A673 (cell line): ENCODE measurements at regions not wholly inside any gene's neighbourhood (a gene's known extent, or its start where the extent isn't known, plus 50 kb on each side); places are given as distances from the start of the nearest gene placed in this dataset.

Experiments
- EZH2 ChIP-seq: fragments of 200-600 bp; sonication (generic); IDR thresholded peaks from 2 replicates; pipeline ENCODE4 v1.6.1; 2017; ENCODE audit warnings: borderline replicate concordance, low read depth, mild to moderate bottlenecking, mixed read lengths, antibody characterized with exemption, low read length; ENCODE audit not compliant: poor library complexity, severe bottlenecking
- TF ChIP-seq, protein P1 (sequence below): fragments of 300-800, 200-600 bp; sonication (generic); conservative IDR thresholded peaks from 2 replicates; pipeline ENCODE4 v1.5.1; 2017; ENCODE audit warnings: low read depth, mild to moderate bottlenecking, antibody characterized with exemption, low read length, moderate library complexity, mixed read lengths

DNA sequence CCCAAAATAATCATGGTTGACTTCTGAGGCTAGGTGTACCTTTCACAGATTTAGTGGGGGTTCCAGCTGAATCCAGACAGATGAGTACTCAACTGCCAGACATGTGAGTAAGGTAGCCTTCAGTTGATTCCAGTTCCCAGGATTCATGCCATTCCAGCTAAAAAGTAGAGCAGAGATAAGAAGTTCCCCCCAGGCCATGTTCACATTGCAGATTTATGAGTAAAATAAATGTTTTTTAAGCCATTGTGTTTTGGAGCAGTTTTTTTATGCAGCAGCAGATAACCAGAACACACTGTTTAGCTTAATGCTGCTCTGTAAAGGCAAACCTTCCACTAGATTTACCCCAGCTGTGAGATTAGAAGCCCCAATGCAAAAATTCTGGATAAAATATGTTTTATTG, 245.0 kb downstream of the RFPL4B start:
- TF ChIP-seq, protein P1, sequence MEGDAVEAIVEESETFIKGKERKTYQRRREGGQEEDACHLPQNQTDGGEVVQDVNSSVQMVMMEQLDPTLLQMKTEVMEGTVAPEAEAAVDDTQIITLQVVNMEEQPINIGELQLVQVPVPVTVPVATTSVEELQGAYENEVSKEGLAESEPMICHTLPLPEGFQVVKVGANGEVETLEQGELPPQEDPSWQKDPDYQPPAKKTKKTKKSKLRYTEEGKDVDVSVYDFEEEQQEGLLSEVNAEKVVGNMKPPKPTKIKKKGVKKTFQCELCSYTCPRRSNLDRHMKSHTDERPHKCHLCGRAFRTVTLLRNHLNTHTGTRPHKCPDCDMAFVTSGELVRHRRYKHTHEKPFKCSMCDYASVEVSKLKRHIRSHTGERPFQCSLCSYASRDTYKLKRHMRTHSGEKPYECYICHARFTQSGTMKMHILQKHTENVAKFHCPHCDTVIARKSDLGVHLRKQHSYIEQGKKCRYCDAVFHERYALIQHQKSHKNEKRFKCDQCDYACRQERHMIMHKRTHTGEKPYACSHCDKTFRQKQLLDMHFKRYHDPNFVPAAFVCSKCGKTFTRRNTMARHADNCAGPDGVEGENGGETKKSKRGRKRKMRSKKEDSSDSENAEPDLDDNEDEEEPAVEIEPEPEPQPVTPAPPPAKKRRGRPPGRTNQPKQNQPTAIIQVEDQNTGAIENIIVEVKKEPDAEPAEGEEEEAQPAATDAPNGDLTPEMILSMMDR: no peak
- TF ChIP-seq EZH2: no peak
